ENCODE measurements at regions not wholly inside any gene's neighbourhood (a gene's known extent, or its start where the extent isn't known, plus 50 kb on each side); places are given as distances from the start of the nearest gene placed in this dataset.

DNA sequence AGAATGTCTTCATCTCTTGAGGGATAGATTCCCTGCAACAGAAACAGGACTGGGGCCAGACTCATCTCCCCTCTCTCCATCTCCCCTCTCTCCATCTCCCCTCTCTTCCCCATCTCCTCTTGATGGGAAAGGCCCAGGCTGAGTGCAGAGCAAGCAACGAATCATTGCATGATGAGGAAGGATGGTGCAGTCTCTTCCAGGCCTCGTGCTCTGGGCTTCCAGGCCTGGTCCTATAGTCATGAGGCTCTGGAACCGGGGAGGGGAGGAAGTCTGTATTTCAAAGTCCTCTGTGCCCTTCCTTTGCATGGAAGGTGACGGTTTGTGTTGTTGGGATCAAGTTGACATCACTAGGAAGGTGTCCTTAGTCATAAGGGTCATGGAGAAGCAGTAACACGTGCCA lies 115.6 kb upstream of the NEDD4L start:
- H3K27me3 Mint-ChIP-seq (ENCODE audit: insufficient read depth, unreplicated experiment): no peaks in the 10 kb centered on the region
- CTCF ChIA-PET: no interaction called here

DNA sequence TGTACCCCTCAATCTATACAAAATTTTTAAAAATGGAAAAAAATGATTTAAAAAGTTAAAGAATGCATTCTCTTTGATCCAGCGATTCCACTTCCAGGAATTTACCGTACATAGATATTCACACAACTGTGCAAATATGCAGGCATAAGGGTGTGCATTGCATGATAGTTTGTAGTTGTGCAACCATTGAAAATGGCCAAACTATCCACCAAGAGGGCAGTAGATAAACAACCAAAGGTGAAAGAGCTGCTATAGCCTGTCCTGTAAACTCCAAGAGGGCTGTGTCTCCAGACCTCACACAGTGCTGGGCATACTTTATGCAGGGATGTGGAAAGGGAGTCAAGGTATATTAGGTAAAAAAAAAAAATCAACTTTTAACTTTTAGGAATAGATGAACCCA lies 116.5 kb upstream of the NEDD4L start:
- BruUV-seq (replicated peaks): no TSS peak

More for the DNA sequence above, 115.6 kb upstream of the NEDD4L start:
- Histone ChIP-seq H3K4me1 (peaks cover 10% of the 10 kb centered on the region; the same call in 1 of the 2 replicates), H3K36me3 (ENCODE audit: control insufficient read depth, insufficient read depth, low read length) (no peaks in the 10 kb centered on the region), H3K9me3 (no peaks in the 10 kb centered on the region), H3K27me3 (replicated peaks; ENCODE audit: control insufficient read depth, insufficient read depth, low read length) (no peaks in the 10 kb centered on the region), H3K4me3 (ENCODE audit: low read depth, low read length) (no peak overlapping the region)
- no peak for DNase-seq
- POLR2A ChIA-PET: no interaction called here
- H3K9me3 Mint-ChIP-seq (ENCODE audit: unreplicated experiment): no peaks in the 10 kb centered on the region
- peaks cover 7% of the 10 kb centered on the region for H3K4me1 Mint-ChIP-seq (ENCODE audit: low read depth, unreplicated experiment)
- H3K27ac Mint-ChIP-seq (ENCODE audit: unreplicated experiment): no peak overlapping the region
- intact Hi-C loops (cut with micrococcal nuclease; ENCODE audit: unreplicated experiment): no loop called here
- TF ChIP-seq, protein P1, sequence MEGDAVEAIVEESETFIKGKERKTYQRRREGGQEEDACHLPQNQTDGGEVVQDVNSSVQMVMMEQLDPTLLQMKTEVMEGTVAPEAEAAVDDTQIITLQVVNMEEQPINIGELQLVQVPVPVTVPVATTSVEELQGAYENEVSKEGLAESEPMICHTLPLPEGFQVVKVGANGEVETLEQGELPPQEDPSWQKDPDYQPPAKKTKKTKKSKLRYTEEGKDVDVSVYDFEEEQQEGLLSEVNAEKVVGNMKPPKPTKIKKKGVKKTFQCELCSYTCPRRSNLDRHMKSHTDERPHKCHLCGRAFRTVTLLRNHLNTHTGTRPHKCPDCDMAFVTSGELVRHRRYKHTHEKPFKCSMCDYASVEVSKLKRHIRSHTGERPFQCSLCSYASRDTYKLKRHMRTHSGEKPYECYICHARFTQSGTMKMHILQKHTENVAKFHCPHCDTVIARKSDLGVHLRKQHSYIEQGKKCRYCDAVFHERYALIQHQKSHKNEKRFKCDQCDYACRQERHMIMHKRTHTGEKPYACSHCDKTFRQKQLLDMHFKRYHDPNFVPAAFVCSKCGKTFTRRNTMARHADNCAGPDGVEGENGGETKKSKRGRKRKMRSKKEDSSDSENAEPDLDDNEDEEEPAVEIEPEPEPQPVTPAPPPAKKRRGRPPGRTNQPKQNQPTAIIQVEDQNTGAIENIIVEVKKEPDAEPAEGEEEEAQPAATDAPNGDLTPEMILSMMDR (IDR thresholded peaks at IDR 0.05; ENCODE audit: insufficient read depth in 1 of 2, low read depth in 1 of 2, low read length in 1 of 2, severe bottlenecking in 1 of 2, unreplicated experiment in 1 of 2): no peak
- H3K36me3 Mint-ChIP-seq (ENCODE audit: insufficient read depth, unreplicated experiment): no peaks in the 10 kb centered on the region
- no peak overlapping the region for H3K4me3 Mint-ChIP-seq (ENCODE audit: unreplicated experiment)
- BruUV-seq (replicated peaks): no TSS peak

DNA sequence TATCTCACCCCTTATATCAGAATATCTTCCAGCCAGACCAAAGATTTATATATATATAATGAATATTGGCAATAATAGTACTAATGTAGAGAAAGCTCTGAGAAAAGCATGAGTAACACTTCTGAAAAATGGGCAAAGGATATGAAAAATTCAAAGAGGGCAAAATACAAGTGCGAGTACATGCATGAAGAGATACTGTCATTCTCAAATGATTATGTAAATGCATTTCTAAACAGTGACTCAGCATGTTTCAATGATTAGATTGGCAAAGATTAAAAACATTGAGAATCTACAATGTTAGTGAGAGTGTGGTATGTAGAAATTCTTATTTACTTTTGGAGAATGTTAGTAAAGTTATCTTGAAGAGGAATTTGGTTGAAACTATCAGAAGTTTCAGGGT lies 118.3 kb upstream of the NEDD4L start:
- TF ChIP-seq, protein P1 (IDR thresholded peaks at IDR 0.05; ENCODE audit: insufficient read depth in 1 of 2, low read depth in 1 of 2, low read length in 1 of 2, severe bottlenecking in 1 of 2, unreplicated experiment in 1 of 2): no peak

More for the DNA sequence above, 116.5 kb upstream of the NEDD4L start:
- TF ChIP-seq, protein P1 (IDR thresholded peaks at IDR 0.05; ENCODE audit: insufficient read depth in 1 of 2, low read depth in 1 of 2, low read length in 1 of 2, severe bottlenecking in 1 of 2, unreplicated experiment in 1 of 2): no peak
- Mint-ChIP-seq H3K4me3 (ENCODE audit: unreplicated experiment) (no peak overlapping the region), H3K27me3 (ENCODE audit: insufficient read depth, unreplicated experiment) (no peaks in the 10 kb centered on the region), H3K9me3 (ENCODE audit: unreplicated experiment) (no peaks in the 10 kb centered on the region), H3K4me1 (ENCODE audit: low read depth, unreplicated experiment) (peaks cover 7% of the 10 kb centered on the region), H3K36me3 (ENCODE audit: insufficient read depth, unreplicated experiment) (no peaks in the 10 kb centered on the region), H3K27ac (ENCODE audit: unreplicated experiment) (no peak overlapping the region)
- peaks cover 10% of the 10 kb centered on the region; the same call in 1 of the 2 replicates for H3K4me1 ChIP-seq
- POLR2A ChIA-PET: no interaction called here
- H3K27me3 ChIP-seq (replicated peaks; ENCODE audit: control insufficient read depth, insufficient read depth, low read length): no peaks in the 10 kb centered on the region
- no peak for DNase-seq
- CTCF ChIA-PET: no interaction called here
- H3K9me3 ChIP-seq: no peaks in the 10 kb centered on the region
- H3K36me3 ChIP-seq (ENCODE audit: control insufficient read depth, insufficient read depth, low read length): no peaks in the 10 kb centered on the region
- intact Hi-C loops (cut with micrococcal nuclease; ENCODE audit: unreplicated experiment): no loop called here
- no peak overlapping the region for H3K4me3 ChIP-seq (ENCODE audit: low read depth, low read length)

More for the DNA sequence above, 118.3 kb upstream of the NEDD4L start:
- DNase-seq: no peak
- H3K9me3 Mint-ChIP-seq (ENCODE audit: unreplicated experiment): no peaks in the 10 kb centered on the region
- H3K27ac Mint-ChIP-seq (ENCODE audit: unreplicated experiment): no peak overlapping the region
- CTCF ChIA-PET: interaction anchor here (0.6 kb wide), 1 partner anchor 34 kb away, joined by 3 read pairs; no protein-coding TSS in a partner anchor
- POLR2A ChIA-PET: no interaction called here
- no peaks in the 10 kb centered on the region for H3K27me3 ChIP-seq (replicated peaks; ENCODE audit: control insufficient read depth, insufficient read depth, low read length)
- H3K4me3 Mint-ChIP-seq (ENCODE audit: unreplicated experiment): no peak overlapping the region
- H3K4me1 ChIP-seq: peaks cover 10% of the 10 kb centered on the region; the same call in 1 of the 2 replicates
- H3K36me3 ChIP-seq (ENCODE audit: control insufficient read depth, insufficient read depth, low read length): no peaks in the 10 kb centered on the region
- no peaks in the 10 kb centered on the region for H3K36me3 Mint-ChIP-seq (ENCODE audit: insufficient read depth, unreplicated experiment)
- intact Hi-C loops (cut with micrococcal nuclease; ENCODE audit: unreplicated experiment): no loop called here
- peaks cover 7% of the 10 kb centered on the region for H3K4me1 Mint-ChIP-seq (ENCODE audit: low read depth, unreplicated experiment)
- no peak overlapping the region for H3K4me3 ChIP-seq (ENCODE audit: low read depth, low read length)
- BruUV-seq (replicated peaks): no TSS peak
- H3K9me3 ChIP-seq: no peaks in the 10 kb centered on the region
- H3K27me3 Mint-ChIP-seq (ENCODE audit: insufficient read depth, unreplicated experiment): no peaks in the 10 kb centered on the region
